KMS-11 (cell line): ENCODE measurements at regions not wholly inside any gene's neighbourhood (a gene's known extent, or its start where the extent isn't known, plus 50 kb on each side); places are given as distances from the start of the nearest gene placed in this dataset.

ENCODE experiments used
- H2AFZ ChIP-seq: fragments of 200-600 bp; sonication (generic); 2 replicates; pipeline ENCODE4 v1.6.1; 2016; ENCODE audit warnings: antibody characterized with exemption, mixed run types, low read depth
- H3K27ac ChIP-seq: fragments of 200-600 bp; sonication (generic); 2 replicates; pipeline ENCODE4 v1.6.1; 2016; ENCODE audit warnings: mild to moderate bottlenecking, mixed run types
- H3K27me3 ChIP-seq: fragments of 200-600 bp; sonication (generic); 2 replicates; pipeline ENCODE4 v1.6.1; 2017; ENCODE audit warnings: mild to moderate bottlenecking, low read depth, mixed run types, moderate library complexity; ENCODE audit not compliant: insufficient read depth
- H3K36me3 ChIP-seq: fragments of 200-600 bp; sonication (generic); 2 replicates; pipeline ENCODE4 v1.6.1; 2017; ENCODE audit warnings: mild to moderate bottlenecking, mixed run types; ENCODE audit not compliant: insufficient read depth
- H3K4me1 ChIP-seq: fragments of 200-600 bp; sonication (generic); 2 replicates; pipeline ENCODE4 v1.6.1; 2016; ENCODE audit warnings: mild to moderate bottlenecking, low read depth, mixed run types; ENCODE audit not compliant: poor library complexity, severe bottlenecking
- H3K4me2 ChIP-seq: fragments of 200-600 bp; sonication (generic); 2 replicates; pipeline ENCODE4 v1.7.0; 2016; ENCODE audit warnings: mild to moderate bottlenecking, mixed run types
- H3K4me3 ChIP-seq: fragments of 200-600 bp; sonication (generic); IDR thresholded peaks from 2 replicates; pipeline ENCODE4 v1.6.1; 2017; ENCODE audit warnings: low read depth, low read length, mixed read lengths; ENCODE audit not compliant: insufficient read depth
- H3K79me2 ChIP-seq: fragments of 200-600 bp; sonication (generic); 2 replicates; pipeline ENCODE4 v1.6.1; 2016; ENCODE audit warnings: low read depth, mixed run types; ENCODE audit not compliant: insufficient read depth
- H3K9ac ChIP-seq: fragments of 200-600 bp; sonication (generic); 2 replicates; pipeline ENCODE4 v1.6.1; 2016; ENCODE audit warnings: mild to moderate bottlenecking, mixed run types
- H4K20me1 ChIP-seq: fragments of 200-600 bp; sonication (generic); 2 replicates; pipeline ENCODE4 v1.6.1; 2016; ENCODE audit warnings: mild to moderate bottlenecking, mixed run types; ENCODE audit not compliant: insufficient read depth
- TF ChIP-seq, protein P1 (sequence below): fragments of 200-600 bp; sonication (generic); conservative IDR thresholded peaks from 2 replicates; pipeline ENCODE4 v1.6.1; 2017; ENCODE audit warnings: low read depth, mild to moderate bottlenecking, antibody characterized with exemption, low read length, moderate library complexity, mixed read lengths

DNA sequence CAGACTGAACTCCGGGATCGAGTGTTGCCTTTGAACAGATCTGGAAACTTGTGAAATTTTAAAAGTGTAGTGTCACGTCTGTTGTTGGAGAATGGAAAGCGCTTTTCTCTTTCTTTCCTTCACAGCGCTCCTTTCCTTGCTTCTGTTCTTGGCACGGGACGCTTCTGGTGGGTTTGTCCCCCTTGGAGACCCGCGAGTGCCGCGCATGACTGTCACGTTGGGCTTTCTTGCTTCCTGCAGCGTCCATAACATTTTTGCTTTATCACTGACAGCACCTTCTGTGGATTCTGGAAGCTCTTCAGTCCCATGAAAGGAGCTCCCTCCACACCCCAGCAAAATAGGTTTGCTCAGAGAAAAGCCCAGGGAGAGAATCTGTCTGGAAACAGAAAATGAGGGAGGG is 193.0 kb upstream of the TMEM132C start:
- H3K27ac ChIP-seq = no peak overlapping the region
- no peaks in the 10 kb centered on the region for H3K4me1 ChIP-seq
- no peak overlapping the region for H3K4me3 ChIP-seq
- TF ChIP-seq, protein P1, sequence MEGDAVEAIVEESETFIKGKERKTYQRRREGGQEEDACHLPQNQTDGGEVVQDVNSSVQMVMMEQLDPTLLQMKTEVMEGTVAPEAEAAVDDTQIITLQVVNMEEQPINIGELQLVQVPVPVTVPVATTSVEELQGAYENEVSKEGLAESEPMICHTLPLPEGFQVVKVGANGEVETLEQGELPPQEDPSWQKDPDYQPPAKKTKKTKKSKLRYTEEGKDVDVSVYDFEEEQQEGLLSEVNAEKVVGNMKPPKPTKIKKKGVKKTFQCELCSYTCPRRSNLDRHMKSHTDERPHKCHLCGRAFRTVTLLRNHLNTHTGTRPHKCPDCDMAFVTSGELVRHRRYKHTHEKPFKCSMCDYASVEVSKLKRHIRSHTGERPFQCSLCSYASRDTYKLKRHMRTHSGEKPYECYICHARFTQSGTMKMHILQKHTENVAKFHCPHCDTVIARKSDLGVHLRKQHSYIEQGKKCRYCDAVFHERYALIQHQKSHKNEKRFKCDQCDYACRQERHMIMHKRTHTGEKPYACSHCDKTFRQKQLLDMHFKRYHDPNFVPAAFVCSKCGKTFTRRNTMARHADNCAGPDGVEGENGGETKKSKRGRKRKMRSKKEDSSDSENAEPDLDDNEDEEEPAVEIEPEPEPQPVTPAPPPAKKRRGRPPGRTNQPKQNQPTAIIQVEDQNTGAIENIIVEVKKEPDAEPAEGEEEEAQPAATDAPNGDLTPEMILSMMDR = no peak
- no peaks in the 10 kb centered on the region for H4K20me1 ChIP-seq
- no peak overlapping the region for H3K9ac ChIP-seq
- no peak overlapping the region for H3K4me2 ChIP-seq
- H2AFZ ChIP-seq = no peak overlapping the region
- no peaks in the 10 kb centered on the region for H3K27me3 ChIP-seq
- no peaks in the 10 kb centered on the region for H3K36me3 ChIP-seq
- no peaks in the 10 kb centered on the region for H3K79me2 ChIP-seq

DNA sequence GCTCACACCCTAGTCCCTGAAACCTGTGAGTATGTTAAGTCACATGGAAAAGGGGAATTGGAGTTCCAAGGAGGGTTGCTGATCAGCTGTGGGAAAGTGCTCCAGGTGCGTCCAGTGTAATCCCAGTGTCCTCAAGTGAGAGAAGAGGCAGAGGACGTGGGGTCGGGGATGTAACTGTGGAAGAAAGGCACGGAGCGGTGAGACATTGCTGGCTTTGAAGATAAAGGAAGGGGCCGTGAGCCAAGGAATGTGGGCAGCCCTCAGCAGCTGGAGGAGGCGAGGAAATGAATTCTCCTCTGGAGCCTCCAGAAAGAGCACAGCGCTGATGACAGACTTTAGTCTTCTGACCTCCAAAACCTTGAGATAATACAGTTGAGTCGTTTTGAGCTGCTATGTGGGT is 191.6 kb upstream of the TMEM132C start:
- Histone ChIP-seq H3K4me1 (no peaks in the 10 kb centered on the region), H3K79me2 (no peaks in the 10 kb centered on the region), H3K27me3 (no peaks in the 10 kb centered on the region), H3K9ac (no peak overlapping the region), H4K20me1 (no peaks in the 10 kb centered on the region), H3K4me3 (no peak overlapping the region), H3K36me3 (no peaks in the 10 kb centered on the region), H3K27ac (no peak overlapping the region), H2AFZ (no peak overlapping the region), H3K4me2 (no peak overlapping the region)
- TF ChIP-seq, protein P1 = no peak

DNA sequence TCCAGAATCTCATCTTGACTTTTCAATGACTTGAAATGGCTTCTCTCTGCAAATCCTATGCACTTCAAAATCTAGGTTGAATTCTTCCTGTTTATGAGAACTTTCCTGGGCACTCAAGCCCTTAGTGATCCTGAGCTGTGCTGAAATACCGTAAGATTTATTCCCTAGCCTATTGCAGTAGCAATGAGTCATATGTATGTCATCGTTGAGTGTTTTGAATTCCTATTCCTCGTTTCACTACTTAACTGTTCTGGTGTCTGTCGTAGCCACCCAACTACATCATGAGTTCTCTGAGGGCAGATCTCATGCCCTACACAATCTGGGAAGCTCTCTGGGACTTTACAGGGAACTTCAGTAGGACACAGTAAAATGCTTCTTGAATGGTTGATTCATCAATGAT is 190.8 kb upstream of the TMEM132C start:
- TF ChIP-seq, protein P1 = no peak
- no peak overlapping the region for H3K4me2 ChIP-seq
- H3K79me2 ChIP-seq = no peaks in the 10 kb centered on the region
- no peak overlapping the region for H3K27ac ChIP-seq
- no peaks in the 10 kb centered on the region for H4K20me1 ChIP-seq
- H3K9ac ChIP-seq = no peak overlapping the region
- no peak overlapping the region for H2AFZ ChIP-seq
- no peaks in the 10 kb centered on the region for H3K36me3 ChIP-seq
- H3K4me1 ChIP-seq = no peaks in the 10 kb centered on the region
- H3K27me3 ChIP-seq = no peaks in the 10 kb centered on the region
- no peak overlapping the region for H3K4me3 ChIP-seq

DNA sequence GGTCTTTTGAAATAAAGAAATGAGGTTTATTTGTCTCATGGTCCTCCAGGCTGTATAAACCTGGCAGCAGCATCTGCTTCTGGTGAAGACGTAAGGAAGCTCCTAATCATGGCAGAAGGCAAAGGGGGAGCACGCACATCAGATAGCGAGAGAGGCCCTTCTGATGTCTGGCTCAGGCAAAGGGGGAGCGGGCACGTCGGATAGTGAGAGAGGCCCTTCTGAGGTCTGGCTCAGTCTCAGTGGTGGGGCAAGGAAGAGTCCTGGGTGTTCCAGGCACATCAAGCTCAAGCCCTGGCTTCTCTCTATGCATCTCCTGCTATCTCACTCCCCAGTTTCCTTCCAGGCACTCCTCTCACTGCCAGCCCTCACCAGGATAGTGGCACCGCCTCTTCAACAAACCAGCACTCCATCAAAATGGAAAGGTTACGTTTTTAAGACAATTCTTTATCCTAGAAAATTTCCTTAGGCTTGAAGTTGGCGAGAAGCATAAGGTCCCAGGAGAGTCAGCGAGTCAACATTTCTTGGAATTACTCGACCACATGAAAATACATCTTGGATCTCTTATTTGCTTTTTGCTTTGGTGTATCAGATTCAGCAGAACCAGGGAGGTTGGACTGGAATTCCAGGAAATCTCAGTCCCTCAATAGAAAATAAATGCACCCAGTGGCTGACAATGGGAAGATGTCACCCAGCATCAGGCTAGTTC is 189.6 kb upstream of the TMEM132C start:
- TF ChIP-seq, protein P1 = no peak

More for the DNA sequence above, 189.6 kb upstream of the TMEM132C start:
- no peaks in the 10 kb centered on the region for H3K27me3 ChIP-seq
- no peaks in the 10 kb centered on the region for H3K79me2 ChIP-seq
- H3K36me3 ChIP-seq = no peaks in the 10 kb centered on the region
- H3K4me2 ChIP-seq = no peak overlapping the region
- no peak overlapping the region for H3K4me3 ChIP-seq
- H3K4me1 ChIP-seq = no peaks in the 10 kb centered on the region
- H3K27ac ChIP-seq = no peak overlapping the region
- no peaks in the 10 kb centered on the region for H4K20me1 ChIP-seq
- H2AFZ ChIP-seq = no peak overlapping the region
- H3K9ac ChIP-seq = no peak overlapping the region
